ENCODE measurements at regions not wholly inside any gene's neighbourhood (a gene's known extent, or its start where the extent isn't known, plus 50 kb on each side); places are given as distances from the start of the nearest gene placed in this dataset.

DNA sequence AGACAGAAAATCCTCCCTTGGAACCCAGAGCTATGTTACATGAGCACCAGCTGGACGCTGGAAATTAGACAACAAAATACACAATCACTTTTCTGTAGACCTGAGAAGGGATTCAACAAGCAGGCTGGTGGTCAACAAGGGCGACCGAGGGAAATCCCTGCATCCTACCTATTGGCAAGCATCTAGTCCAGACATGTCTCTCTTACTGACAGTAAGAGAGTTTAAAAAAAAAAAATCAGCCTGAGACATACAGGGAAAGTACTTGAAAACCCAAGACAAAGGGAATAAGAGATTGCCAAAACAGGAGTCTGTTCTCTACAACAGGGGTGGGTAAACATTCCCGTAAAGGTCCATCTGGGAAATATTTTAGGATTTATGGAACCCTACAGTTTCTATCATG, 108.0 kb downstream of the KDR start:
- TF ChIP-seq, protein P1, sequence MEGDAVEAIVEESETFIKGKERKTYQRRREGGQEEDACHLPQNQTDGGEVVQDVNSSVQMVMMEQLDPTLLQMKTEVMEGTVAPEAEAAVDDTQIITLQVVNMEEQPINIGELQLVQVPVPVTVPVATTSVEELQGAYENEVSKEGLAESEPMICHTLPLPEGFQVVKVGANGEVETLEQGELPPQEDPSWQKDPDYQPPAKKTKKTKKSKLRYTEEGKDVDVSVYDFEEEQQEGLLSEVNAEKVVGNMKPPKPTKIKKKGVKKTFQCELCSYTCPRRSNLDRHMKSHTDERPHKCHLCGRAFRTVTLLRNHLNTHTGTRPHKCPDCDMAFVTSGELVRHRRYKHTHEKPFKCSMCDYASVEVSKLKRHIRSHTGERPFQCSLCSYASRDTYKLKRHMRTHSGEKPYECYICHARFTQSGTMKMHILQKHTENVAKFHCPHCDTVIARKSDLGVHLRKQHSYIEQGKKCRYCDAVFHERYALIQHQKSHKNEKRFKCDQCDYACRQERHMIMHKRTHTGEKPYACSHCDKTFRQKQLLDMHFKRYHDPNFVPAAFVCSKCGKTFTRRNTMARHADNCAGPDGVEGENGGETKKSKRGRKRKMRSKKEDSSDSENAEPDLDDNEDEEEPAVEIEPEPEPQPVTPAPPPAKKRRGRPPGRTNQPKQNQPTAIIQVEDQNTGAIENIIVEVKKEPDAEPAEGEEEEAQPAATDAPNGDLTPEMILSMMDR (IDR thresholded peaks at IDR 0.05), result no peak
- TF ChIP-seq EZH2 (IDR thresholded peaks at IDR 0.05; ENCODE audit: borderline replicate concordance, insufficient read depth, low read depth, low read length, poor library complexity, severe bottlenecking), result no peak

All from B cell (primary cell).